Stomach smooth muscle (tissue), 2 donors: ENCODE measurements at regions not wholly inside any gene's neighbourhood (a gene's known extent, or its start where the extent isn't known, plus 50 kb on each side); places are given as distances from the start of the nearest gene placed in this dataset.

ENCODE experiments used
- H3K27ac ChIP-seq: one replicate; pipeline ENCODE4 v1.7.0; 2013; ENCODE audit warnings: mild to moderate bottlenecking, low read length, inconsistent platforms
- H3K27me3 ChIP-seq, 2 donors: one replicate each; pipeline ENCODE4 v1.7.0; 2013; ENCODE audit warnings: low read length in 2 of 2; ENCODE audit not compliant: insufficient read depth in 2 of 2, control insufficient read depth in 1 of 2
- H3K36me3 ChIP-seq, 2 donors: one replicate each; pipeline ENCODE4 v1.7.0; 2013; ENCODE audit warnings: low read length in 2 of 2; ENCODE audit not compliant: control insufficient read depth in 2 of 2, insufficient read depth in 2 of 2
- H3K4me1 ChIP-seq: one replicate; pipeline ENCODE4 v1.7.0; 2013; ENCODE audit warnings: low read length; ENCODE audit not compliant: control insufficient read depth, insufficient read depth
- H3K4me3 ChIP-seq, 2 donors: one replicate each; pipeline ENCODE4 v1.7.0; 2013; ENCODE audit warnings: low read length in 2 of 2
- H3K9ac ChIP-seq, 2 donors: one replicate each; pipeline ENCODE4 v1.7.0; 2013; ENCODE audit warnings: low read length in 2 of 2, mild to moderate bottlenecking in 1 of 2
- H3K9me3 ChIP-seq, 2 donors: one replicate each; pipeline ENCODE4 v1.7.0; 2013; ENCODE audit warnings: low read length in 2 of 2; ENCODE audit not compliant: control insufficient read depth in 2 of 2
- donor health status: healthy.
- donor health status: Pancreatic carcinoma.

DNA sequence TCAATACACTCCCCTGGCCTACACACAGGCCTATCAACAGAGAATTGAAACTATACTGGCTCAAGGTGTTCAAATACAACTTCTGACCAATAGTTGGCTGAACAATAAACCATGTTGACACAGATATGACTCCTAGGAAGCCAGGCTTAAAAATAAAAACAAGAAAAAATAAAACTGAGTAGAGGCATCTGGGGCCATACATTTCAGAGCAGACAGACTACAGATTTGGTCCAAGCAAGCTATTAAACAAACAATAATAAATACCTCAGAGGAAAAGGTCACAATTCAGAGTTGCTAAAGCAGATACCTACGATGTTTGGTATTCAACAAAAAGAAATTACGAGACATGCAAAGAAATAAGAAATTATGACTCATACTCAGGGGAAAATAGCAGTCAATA, 132.8 kb upstream of the ACVR2A start:
- no peak overlapping the region for H3K27ac ChIP-seq
- no peak overlapping the region for H3K4me3 ChIP-seq
- H3K4me1 ChIP-seq: no peaks in the 10 kb centered on the region
- H3K36me3 ChIP-seq: no peaks in the 10 kb centered on the region
- no peak overlapping the region for H3K9ac ChIP-seq
- H3K9me3 ChIP-seq: no peaks in the 10 kb centered on the region
- no peaks in the 10 kb centered on the region for H3K27me3 ChIP-seq

DNA sequence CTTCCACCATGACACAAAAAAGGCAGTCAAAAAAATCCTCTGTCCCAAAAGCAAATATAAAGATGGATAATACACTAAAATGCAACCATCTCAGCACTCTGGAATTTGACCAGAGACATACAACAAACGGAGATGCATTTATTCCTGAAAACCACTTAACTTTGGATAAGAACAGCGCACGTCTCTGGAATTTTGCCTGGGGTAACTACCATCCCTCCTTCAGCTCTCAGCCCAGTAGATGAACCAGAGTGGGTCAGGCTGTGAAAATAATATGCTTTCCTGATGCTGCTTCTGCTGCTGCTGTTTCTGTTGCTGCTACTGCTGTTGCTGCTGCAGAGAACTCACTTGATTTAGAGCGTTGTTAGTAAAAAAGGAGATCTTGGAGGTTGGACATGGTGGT, 133.8 kb upstream of the ACVR2A start:
- no peaks in the 10 kb centered on the region for H3K9me3 ChIP-seq
- no peaks in the 10 kb centered on the region for H3K36me3 ChIP-seq
- no peak overlapping the region for H3K27ac ChIP-seq
- H3K27me3 ChIP-seq: no peaks in the 10 kb centered on the region
- H3K4me3 ChIP-seq: no peak overlapping the region
- H3K4me1 ChIP-seq: no peaks in the 10 kb centered on the region
- no peak overlapping the region for H3K9ac ChIP-seq

DNA sequence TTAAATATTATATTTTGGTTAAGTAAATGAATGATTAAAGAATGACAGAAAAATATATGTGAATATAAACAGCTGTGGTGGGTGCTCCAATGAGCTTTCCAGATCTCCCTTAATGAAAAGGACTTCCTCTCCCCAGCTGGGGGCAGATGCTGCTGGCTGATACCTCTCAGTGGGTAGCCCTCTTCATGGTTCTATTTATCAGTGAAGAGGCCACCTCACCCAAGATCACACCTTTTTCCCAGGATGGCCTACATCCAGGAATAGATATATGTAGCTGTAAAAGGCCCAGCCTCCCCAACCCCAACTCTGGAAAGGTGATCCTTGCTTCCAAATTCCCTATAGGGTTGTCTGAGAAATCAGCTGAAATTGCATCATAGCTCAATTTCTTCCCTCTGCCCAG, 135.2 kb upstream of the ACVR2A start:
- H3K4me3 ChIP-seq: no peak overlapping the region
- H3K27me3 ChIP-seq: no peaks in the 10 kb centered on the region
- H3K9me3 ChIP-seq: no peaks in the 10 kb centered on the region
- H3K4me1 ChIP-seq: no peaks in the 10 kb centered on the region
- no peaks in the 10 kb centered on the region for H3K36me3 ChIP-seq
- no peak overlapping the region for H3K27ac ChIP-seq
- no peak overlapping the region for H3K9ac ChIP-seq

DNA sequence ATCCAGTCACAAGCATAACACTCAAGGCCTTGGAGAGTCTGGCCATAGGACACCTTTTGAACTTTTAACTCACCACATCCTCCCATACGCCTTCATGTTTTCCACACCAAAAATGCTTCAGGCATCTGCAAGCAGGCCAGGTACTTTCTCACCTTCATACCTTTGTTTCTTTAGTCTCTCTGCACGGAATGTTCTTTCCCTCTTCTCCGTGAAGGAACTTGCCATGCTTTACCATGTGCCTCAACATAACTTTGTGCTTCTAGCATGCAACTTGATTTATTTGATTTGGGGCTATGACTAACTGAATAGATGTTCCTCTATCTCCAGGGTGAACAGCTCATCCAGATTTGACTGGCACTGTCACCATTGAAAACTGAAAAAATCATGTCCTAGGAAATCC, 141.7 kb upstream of the ACVR2A start:
- no peak overlapping the region for H3K4me3 ChIP-seq
- H3K27ac ChIP-seq: no peak overlapping the region
- H3K27me3 ChIP-seq: no peaks in the 10 kb centered on the region
- H3K9me3 ChIP-seq: no peaks in the 10 kb centered on the region
- H3K4me1 ChIP-seq: no peaks in the 10 kb centered on the region
- H3K9ac ChIP-seq: no peak overlapping the region
- H3K36me3 ChIP-seq: no peaks in the 10 kb centered on the region

DNA sequence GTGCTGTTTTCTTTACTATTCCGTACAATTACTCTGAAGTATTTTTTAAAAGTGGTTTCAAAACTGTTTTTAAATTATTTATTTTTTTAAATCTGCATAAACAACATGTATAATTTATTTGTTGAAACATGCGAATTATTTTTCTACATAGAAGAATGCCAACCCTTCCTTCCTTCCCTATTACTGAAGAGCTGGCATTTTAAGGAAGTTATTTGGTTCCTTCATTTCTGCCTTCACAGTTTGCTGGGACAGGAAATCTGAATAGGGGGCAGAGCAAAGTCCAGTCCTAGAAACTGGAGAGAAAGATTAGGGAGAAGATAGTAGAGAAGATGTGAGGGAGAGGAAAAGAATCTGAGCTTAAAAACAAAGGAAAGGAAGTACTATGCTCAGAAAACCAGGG, 146.7 kb upstream of the ACVR2A start:
- no peak overlapping the region for H3K27ac ChIP-seq
- no peaks in the 10 kb centered on the region for H3K36me3 ChIP-seq
- no peaks in the 10 kb centered on the region for H3K9me3 ChIP-seq
- no peaks in the 10 kb centered on the region for H3K27me3 ChIP-seq
- H3K4me1 ChIP-seq: no peaks in the 10 kb centered on the region
- H3K4me3 ChIP-seq: no peak overlapping the region
- no peak overlapping the region for H3K9ac ChIP-seq

DNA sequence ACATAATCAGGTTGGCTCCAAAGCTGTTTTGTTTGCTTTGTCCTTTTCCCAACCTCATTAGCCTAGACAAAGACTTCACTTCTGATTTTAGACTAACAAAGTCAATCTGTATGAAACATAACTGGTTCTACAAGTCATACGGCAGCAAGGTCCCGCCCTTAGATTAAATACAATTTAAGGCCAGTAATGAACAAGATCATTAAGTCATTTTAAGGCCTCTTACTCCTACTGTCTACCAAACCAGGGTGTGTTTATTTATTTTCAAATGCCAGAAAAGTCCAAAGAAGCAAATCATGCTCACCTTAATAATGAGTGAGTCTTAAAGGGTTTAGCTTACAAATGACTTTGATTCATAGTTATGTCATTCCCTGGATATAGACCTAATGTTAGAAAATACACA, 148.4 kb upstream of the ACVR2A start:
- H3K27ac ChIP-seq: no peak overlapping the region
- H3K36me3 ChIP-seq: no peaks in the 10 kb centered on the region
- H3K4me3 ChIP-seq: no peak overlapping the region

DNA sequence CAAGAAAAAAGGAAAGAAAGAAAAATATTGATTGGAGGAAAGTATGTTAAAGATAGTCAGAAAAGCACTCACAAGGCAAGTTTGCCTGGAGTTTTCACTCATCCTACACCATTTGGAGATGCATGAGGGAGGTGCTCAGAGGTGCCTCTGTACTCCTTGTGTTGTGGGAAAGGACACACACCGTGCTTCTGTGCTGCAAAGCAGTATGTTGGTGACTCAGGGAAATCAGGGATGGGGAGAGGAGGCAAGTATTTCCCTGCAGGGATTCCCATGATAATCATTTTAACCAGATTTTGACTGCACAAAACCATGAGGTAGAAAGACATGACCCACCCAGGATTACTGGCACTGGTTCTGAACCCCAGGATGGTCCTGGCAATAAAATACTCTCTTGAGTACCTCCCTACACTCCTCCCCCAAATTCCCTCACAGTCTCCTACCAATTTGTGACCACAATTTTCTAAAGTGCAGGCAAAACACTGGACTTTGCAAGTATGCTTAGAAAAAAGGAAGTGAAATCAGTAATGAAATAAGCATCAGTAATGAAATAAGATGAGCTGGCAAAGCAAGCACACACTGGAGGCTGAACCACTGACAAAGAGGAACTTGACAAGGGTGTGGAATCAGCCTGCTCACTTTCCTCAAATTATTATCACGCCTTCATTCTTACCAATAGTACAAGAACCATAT, 155.5 kb upstream of the ACVR2A start:
- no peaks in the 10 kb centered on the region for H3K9me3 ChIP-seq
- H3K4me3 ChIP-seq: no peak overlapping the region
- H3K27ac ChIP-seq: no peak overlapping the region
- H3K4me1 ChIP-seq: no peaks in the 10 kb centered on the region
- H3K36me3 ChIP-seq: no peaks in the 10 kb centered on the region
- H3K9ac ChIP-seq: no peak overlapping the region
- H3K27me3 ChIP-seq: no peaks in the 10 kb centered on the region

More for the DNA sequence above, 148.4 kb upstream of the ACVR2A start:
- Histone ChIP-seq H3K27me3 (no peaks in the 10 kb centered on the region), H3K9ac (no peak overlapping the region), H3K4me1 (no peaks in the 10 kb centered on the region), H3K9me3 (no peaks in the 10 kb centered on the region)

DNA sequence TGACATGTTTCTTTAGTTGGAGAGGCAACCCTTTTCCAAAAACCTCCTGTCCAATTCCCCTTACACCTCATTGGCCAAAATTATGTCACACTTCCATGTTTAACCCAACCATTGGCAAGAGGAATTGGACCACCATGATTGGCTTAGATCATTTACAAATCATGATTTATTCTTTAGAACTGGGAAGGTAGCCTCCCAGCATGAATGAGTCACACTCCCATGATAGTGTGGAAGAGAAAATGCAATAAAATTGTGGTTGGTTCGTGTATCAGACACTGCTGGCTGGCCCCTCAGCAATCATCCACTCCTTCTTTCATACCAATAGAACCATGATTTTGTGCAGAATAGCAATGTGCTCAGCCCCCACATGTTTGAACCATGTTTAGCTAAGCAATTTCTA, 156.6 kb upstream of the ACVR2A start:
- Histone ChIP-seq H3K9ac (no peak overlapping the region), H3K4me1 (no peaks in the 10 kb centered on the region), H3K9me3 (no peaks in the 10 kb centered on the region), H3K27me3 (no peaks in the 10 kb centered on the region), H3K27ac (no peak overlapping the region), H3K4me3 (no peak overlapping the region), H3K36me3 (no peaks in the 10 kb centered on the region)

DNA sequence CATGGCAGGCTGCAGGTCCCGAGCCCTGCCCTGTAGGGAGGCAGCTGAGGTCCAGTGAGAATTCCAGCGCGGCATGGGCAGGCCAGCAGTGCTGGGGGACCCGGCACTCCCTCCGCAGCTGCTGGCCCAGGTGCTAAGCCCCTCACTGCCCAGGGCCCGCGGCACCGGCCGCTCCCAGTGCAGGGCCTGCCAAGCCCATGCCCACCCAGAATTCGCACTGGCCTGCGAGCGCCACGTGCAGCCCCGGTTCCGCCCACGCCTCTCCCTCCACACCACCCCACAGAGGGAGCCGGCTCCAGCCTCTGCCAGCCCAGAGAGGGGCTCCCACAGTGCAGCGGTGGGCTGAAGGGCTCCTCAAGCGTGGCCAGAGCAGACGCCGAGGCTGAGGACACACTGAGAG, 158.5 kb upstream of the ACVR2A start:
- H3K36me3 ChIP-seq: no peaks in the 10 kb centered on the region
- H3K27ac ChIP-seq: no peak overlapping the region
- H3K4me1 ChIP-seq: no peaks in the 10 kb centered on the region
- H3K9ac ChIP-seq: no peak overlapping the region
- no peaks in the 10 kb centered on the region for H3K9me3 ChIP-seq
- no peaks in the 10 kb centered on the region for H3K27me3 ChIP-seq
- no peak overlapping the region for H3K4me3 ChIP-seq

DNA sequence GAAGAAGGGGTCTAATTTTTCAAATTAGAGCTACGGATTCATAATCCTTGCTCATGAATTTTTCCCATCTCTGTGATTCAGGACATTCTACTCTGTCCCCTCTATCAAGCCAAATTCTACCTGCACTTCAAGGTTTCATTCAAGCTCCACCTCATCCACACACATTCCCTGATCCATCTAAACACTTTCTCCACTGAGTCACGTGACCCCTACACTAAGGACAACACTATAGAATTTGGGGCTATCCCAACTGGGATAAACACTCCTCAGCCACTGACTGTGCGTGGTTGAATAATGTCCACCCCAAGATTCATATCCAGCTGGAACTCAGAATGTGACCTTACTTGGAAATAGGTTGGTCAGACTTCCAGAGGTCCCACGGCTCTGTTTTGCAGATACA, 159.9 kb upstream of the ACVR2A start:
- Histone ChIP-seq H3K9me3 (no peaks in the 10 kb centered on the region), H3K4me3 (no peak overlapping the region), H3K9ac (no peak overlapping the region), H3K27me3 (no peaks in the 10 kb centered on the region), H3K4me1 (no peaks in the 10 kb centered on the region), H3K27ac (no peak overlapping the region), H3K36me3 (no peaks in the 10 kb centered on the region)

DNA sequence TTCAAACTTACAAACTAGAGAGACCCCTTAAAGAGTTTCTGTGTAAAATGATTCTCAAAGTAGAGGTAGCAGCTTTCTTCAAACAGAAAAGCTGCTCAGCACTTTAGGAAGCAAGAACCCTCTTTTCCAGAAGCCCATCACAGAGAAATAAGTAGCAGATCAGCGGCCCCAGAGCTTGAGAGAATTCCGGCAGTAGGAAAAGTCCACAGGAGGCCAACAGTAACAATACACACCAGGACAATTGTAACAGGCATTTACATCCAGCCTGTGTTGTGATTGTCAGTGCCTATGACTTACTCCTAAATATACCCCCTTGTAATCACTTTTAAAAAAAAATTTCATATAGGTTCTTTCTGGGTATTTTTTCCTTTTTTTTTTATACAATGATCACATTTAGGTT, 161.4 kb upstream of the ACVR2A start:
- Histone ChIP-seq H3K4me1 (no peaks in the 10 kb centered on the region), H3K27ac (no peak overlapping the region), H3K9ac (no peak overlapping the region), H3K27me3 (no peaks in the 10 kb centered on the region), H3K4me3 (no peak overlapping the region), H3K9me3 (no peaks in the 10 kb centered on the region), H3K36me3 (no peaks in the 10 kb centered on the region)
